Heart left ventricle (tissue), 16 donors: ENCODE measurements at regions not wholly inside any gene's neighbourhood (a gene's known extent, or its start where the extent isn't known, plus 50 kb on each side); places are given as distances from the start of the nearest gene placed in this dataset.
A peak's percentile ranks its signal among the peaks of the same experiment; 100 is the strongest.

ENCODE experiments used
- ATAC-seq, 4 donors: fragments of 200-7000 bp; cut with Tn5 transposase; one replicate each; pipeline ENCODE4 v1.9.1; 2020 to 2022; ENCODE audit warnings: moderate library complexity in 4 of 4, mild to moderate bottlenecking in 3 of 4, moderate number of reproducible peaks in 1 of 4
- DNase-seq, 5 donors: peaks; one replicate each; pipeline ENCODE4 v3.0.0-alpha.2; 2020
- H3K27ac ChIP-seq, 12 donors: fragments of 200-600 bp; sonication (generic) in 4 of 12; one replicate each; pipeline versions ENCODE4 v1.5.0 to v1.8.0; 2016 to 2022; ENCODE audit warnings: mild to moderate bottlenecking in 2 of 12
- H3K27me3 ChIP-seq, 9 donors: fragments of 200-600 bp; sonication (generic) in 2 of 9; one replicate each; pipeline versions ENCODE4 v1.5.1 to v1.8.0; 2016 to 2022; ENCODE audit warnings: mild to moderate bottlenecking in 3 of 9
- H3K36me3 ChIP-seq, 9 donors: fragments of 200-600 bp; sonication (generic) in 2 of 9; one replicate each; pipeline versions ENCODE4 v1.5.0 to v1.8.0; 2018 to 2022; ENCODE audit warnings: mild to moderate bottlenecking in 2 of 9
- H3K4me1 ChIP-seq, 12 donors: fragments of 200-600 bp; sonication (generic) in 4 of 12; one replicate each; pipeline versions ENCODE4 v1.5.0 to v1.8.0; 2016 to 2022; ENCODE audit warnings: mild to moderate bottlenecking in 3 of 12
- H3K4me3 ChIP-seq, 12 donors: fragments of 200-600 bp; sonication (generic) in 4 of 12; one replicate each; pipeline versions ENCODE4 v1.5.0 to v1.8.0; 2017 to 2022; ENCODE audit warnings: mild to moderate bottlenecking in 9 of 12, moderate library complexity in 4 of 12
- H3K9me3 ChIP-seq, 12 donors: fragments of 200-600 bp; sonication (generic) in 4 of 12; one replicate each; pipeline versions ENCODE4 v1.5.0 to v1.8.0; 2016 to 2022; ENCODE audit warnings: mild to moderate bottlenecking in 1 of 12
- CTCF ChIP-seq, 12 donors: fragments of 200-600 bp; sonication (generic) in 4 of 12; IDR thresholded peaks; one replicate each; pipeline versions ENCODE4 v1.5.0 to v1.8.0; 2018 to 2022; ENCODE audit warnings: antibody characterized with exemption in 12 of 12, mild to moderate bottlenecking in 5 of 12
- POLR2A ChIP-seq, 2 donors: fragments of 450-650 bp; IDR thresholded peaks; one replicate each; pipeline ENCODE4 v1.6.1; 2017; ENCODE audit warnings: antibody characterized with exemption in 2 of 2, mild to moderate bottlenecking in 2 of 2, moderate library complexity in 2 of 2
- WGBS, 4 donors: extraction: QIAGEN DNeasy Blood & Tissue Kit in 2 of 4; methylation state at CpG; one replicate each; pipeline versions ENCODE4 v1.1.5 to v1.1.7; 2013 to 2018; 5-methylcytosine and 5-hydroxymethylcytosine counted together
- intact Hi-C, 10 donors: fragments of 100-400 bp; cut with DNase I; formaldehyde crosslinking; loops; one replicate each; pipeline versions ENCODE4 v1.11.1 to v1.14.2; 2022
- donor health status: ischemic (EF 13 %, LVEDD 7.1; RV severe dilation, severe dysfunction).
- donor health status: healthy with polysubstance abuse.
- donor health status: DM: no; HTN: yes; CAD: no.
- donor health status: DM: no; HTN: no; CAD: no.
- donor health status: ischemic (EF 25% LVEDD 6.9; RV normal size, moderate dysfunction).
- donor health status: ischemic (EF 25% LVEDD 5.7; RV mildly dilated, moderate dysfunction).
- donor health status: healthy.
- donor health status: DM: yes; HTN: yes; CAD: no.
- donor health status: ischemic (EF 35%, LVEDD 5.7; RV mildly dilated, moderate dysfunction).
- donor health status: nonischemic (EF 11% LVEDD 7.7; RV severe dilation, severe dysfunction).
- donor health status: DM: yes; HTN: yes; CAD: no.
- donor health status: PGD.
- donor health status: ischemic (EF 29% LVEDD 5.4; RV normal size, mild dysfunction).
- donor health status: nonischemic (EF 23%, LVEDD 6.1; RV moderate dilation, normal function).

GRCh38 chr17:70912716-70913485 lies 743.6 kb downstream of the KCNJ2 start:
- intact Hi-C loops = no loop called here
- Histone ChIP-seq H3K27ac (peak overlapping the region in 1 of 12 donors; percentile 44), H3K9me3 (peaks cover 0 to 30% (median 6%) of the 10 kb centered on the region in 12 donors), H3K4me3 (no peak overlapping the region), H3K36me3 (no peaks in the 10 kb centered on the region), H3K4me1 (no peaks in the 10 kb centered on the region), H3K27me3 (no peaks in the 10 kb centered on the region)
- 30 to 38% (median 34%) methylated on average over 3 to 4 of the region's 4 CpGs for WGBS, 4 donors
- DNase-seq (no peak), ATAC-seq (peak in 1 of 4 donors; percentile 10)
- TF ChIP-seq POLR2A (IDR thresholded peaks at IDR 0.05) = no peak
- no peak for TF ChIP-seq CTCF (IDR thresholded peaks at IDR 0.05)

DNA sequence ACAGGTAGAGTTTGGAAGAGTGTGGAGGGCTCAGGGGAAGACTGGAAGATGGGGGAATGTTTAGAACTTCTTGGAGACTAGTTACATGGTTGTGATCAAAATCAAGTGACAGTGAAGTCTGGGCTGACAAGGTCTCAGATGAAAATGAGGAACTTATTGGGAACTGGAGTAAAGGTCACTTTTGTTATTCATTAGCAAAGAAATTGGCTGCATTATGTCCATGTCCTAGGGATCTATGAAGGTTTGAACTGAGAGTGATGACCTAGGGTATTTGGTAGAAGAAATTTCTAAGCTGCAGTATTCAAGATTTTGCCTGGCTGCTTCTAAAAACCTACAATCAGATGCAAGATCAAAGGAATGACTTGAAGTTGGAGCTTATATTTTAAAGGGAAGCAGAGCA lies 747.1 kb downstream of the KCNJ2 start:
- H3K9me3 ChIP-seq = peaks cover 0 to 37% (median 9%) of the 10 kb centered on the region in 12 donors
- no peaks in the 10 kb centered on the region for H3K36me3 ChIP-seq
- no peak overlapping the region for H3K27ac ChIP-seq
- no peaks in the 10 kb centered on the region for H3K4me1 ChIP-seq
- intact Hi-C loops = no loop called here
- no peaks in the 10 kb centered on the region for H3K27me3 ChIP-seq
- DNase-seq (no peak), ATAC-seq (no peak)
- H3K4me3 ChIP-seq = no peak overlapping the region
- TF ChIP-seq POLR2A (IDR thresholded peaks at IDR 0.05) (no peak), CTCF (IDR thresholded peaks at IDR 0.05) (no peak)

GRCh38 chr17:70919241-70919640 lies 749.9 kb downstream of the KCNJ2 start:
- peaks cover 0 to 35% (median 8%) of the 10 kb centered on the region in 12 donors for H3K9me3 ChIP-seq

DNA sequence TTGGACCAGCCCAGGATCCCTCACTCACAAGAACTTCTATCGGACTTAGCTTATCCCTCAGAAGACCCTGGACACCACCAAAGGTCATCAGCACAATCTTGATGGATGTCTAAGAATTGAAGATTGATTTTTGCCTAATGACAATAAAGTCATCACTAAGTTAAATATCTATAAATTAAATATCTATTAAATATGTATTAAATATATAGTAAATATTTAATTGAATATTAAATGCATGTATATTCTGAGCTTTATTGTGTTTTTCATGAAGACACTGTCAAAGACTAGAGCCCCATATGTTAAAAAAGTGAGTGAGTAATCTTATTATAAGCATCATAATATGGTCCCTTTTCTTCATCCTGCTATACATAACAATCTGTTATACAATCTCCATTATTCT lies 751.1 kb downstream of the KCNJ2 start:
- H3K36me3 ChIP-seq = no peaks in the 10 kb centered on the region
- no peak for DNase-seq
- 86 to 95% (median 91%) methylated on average over 1 of the region's 1 CpG for WGBS, 4 donors
- intact Hi-C loops = no loop called here
- TF ChIP-seq CTCF (IDR thresholded peaks at IDR 0.05) (no peak), POLR2A (IDR thresholded peaks at IDR 0.05) (no peak)
- no peak for ATAC-seq
- H3K4me3 ChIP-seq = no peak overlapping the region
- peaks cover 0 to 35% (median 8%) of the 10 kb centered on the region in 12 donors for H3K9me3 ChIP-seq
- no peaks in the 10 kb centered on the region for H3K27me3 ChIP-seq
- H3K27ac ChIP-seq = no peak overlapping the region
- H3K4me1 ChIP-seq = no peaks in the 10 kb centered on the region

More at GRCh38 chr17:70919241-70919640, 749.9 kb downstream of the KCNJ2 start:
- DNase-seq = no peak
- intact Hi-C loops = no loop called here
- H3K27me3 ChIP-seq = no peaks in the 10 kb centered on the region
- 38 to 93% (median 87%) methylated on average over 1 of the region's 1 CpG for WGBS, 4 donors
- no peak overlapping the region for H3K4me3 ChIP-seq
- no peaks in the 10 kb centered on the region for H3K4me1 ChIP-seq
- no peak for ATAC-seq
- no peak overlapping the region for H3K27ac ChIP-seq
- H3K36me3 ChIP-seq = no peaks in the 10 kb centered on the region
- no peak for TF ChIP-seq POLR2A (IDR thresholded peaks at IDR 0.05)
- TF ChIP-seq CTCF (IDR thresholded peaks at IDR 0.05) = no peak
